Islet of Langerhans (tissue), 1 donor: ENCODE measurements at regions not wholly inside any gene's neighbourhood (a gene's known extent, or its start where the extent isn't known, plus 50 kb on each side); places are given as distances from the start of the nearest gene placed in this dataset.
A peak's percentile ranks its signal among the peaks of the same experiment; 100 is the strongest.

ENCODE experiments used
- FAIRE-seq: peaks from one replicate; lab custom pipeline; 2011; peaks lifted over from hg19 to GRCh38; lab: Jason Lieb, UNC

DNA sequence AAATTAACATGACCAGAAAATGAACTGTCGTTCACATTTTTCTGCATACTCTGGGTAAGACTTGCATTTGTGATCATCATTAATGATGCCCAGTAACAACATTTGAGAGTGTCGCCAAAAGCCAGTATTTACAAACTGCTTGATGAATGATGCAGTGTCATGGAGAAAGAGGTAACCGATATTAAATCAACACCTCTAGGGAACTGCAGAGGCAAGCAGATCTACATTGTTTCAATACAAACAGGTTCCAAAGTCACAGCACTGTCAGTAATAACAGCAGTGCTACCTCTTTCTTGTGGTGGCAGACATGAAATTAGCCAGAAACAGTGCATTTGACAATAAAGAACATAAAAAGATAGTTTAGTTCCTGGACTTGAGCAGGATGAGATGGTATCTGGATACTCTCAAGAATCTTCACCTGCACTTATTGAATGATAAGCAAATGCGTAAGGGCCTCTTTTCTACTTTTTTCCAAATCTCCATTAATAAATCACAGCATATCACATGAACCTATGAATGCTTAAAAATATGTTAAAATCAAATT, 456.6 kb downstream of the ARHGEF28 start:
- peak; percentile 99 for FAIRE-seq

DNA sequence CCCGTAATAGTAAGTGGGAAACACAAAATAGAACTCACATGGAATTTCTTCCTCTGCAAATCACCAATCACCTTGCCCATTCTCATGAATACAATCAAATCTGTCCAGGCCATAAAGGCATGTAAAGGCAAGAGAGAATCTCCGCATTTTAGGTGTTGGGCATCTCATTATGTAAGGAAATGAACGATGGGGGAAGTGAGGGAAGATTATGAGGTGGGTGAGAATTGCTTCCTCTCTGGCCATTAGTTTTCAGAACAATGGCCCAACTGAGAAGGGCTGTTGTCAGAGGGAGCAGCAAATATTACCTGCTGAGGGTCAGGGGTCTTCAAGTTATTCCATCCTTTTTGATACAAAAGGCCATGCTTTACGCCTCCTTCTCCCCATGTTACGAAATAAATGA, 455.1 kb downstream of the ARHGEF28 start:
- no peak for FAIRE-seq

DNA sequence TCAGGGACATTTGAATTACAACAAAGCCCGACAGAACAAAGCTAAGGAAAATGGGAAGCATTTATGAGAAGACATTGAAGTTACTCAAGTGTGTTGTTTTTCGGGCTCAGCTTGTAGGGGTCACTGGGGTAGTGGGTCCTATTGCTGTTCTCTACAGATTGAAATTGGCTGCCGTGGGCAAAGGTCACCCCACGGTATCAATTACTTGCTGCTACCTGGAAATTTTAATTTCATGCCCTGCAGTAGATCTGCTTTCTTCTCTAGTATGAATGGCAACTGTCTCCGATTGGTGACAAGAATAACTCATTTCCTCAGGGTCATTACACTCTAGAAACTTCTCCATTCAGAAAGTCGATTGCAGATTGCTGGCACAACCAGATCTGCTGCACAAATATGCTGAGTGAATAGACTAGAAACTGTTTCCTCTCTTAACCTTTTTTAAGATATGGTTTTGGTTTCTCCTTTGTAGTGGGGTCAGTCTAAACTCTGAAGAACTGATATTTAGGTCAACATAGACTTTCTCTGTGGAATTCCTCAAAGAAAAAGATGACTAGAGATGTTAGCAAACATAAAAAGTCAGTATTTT, 454.1 kb downstream of the ARHGEF28 start:
- FAIRE-seq, result no peak

DNA sequence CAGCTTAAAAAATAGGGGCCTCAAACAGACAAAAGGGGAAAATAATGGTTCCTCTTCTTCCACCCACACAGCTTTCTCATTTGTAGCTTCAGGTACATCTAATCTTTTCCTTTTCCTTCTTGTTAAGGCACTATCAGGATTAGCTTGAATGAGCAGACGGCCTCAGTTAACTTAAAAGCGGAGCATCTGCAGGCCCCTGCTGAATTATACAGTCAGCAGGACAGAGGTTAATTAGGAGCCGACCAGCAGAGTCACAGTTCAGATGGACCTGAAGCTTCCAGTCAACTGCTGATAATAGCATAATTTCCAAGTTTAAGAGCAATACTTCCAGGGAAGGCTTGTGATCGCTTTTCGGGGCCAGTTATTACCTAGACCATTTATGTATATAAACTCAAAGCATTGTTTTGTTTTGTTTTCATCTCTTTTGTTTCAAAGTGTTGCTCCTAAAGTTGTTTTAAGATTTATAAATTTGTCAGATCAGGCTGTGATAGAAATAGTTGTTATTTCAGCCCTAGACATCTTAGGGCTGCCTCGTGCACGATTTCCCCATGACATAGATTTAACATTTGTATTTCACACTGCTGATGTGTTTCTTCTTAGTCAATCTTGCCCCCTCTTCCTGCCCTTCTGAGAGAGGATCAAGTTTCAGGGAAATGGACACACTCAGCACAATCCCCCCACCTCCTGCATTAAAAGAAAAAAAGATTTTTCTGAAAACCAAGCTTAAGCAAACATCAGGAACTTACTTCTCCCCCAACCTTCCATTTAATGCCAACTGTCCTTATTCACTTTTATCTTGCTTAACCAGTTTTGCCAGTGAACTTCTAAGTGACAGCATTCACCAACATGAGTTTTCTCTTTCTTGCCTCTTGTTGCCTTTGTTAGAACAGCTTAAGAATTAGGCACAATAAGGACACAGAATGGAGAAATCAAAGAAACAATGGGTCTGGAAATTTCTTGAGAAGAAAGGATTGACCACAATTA, 449.8 kb downstream of the ARHGEF28 start:
- no peak for FAIRE-seq

DNA sequence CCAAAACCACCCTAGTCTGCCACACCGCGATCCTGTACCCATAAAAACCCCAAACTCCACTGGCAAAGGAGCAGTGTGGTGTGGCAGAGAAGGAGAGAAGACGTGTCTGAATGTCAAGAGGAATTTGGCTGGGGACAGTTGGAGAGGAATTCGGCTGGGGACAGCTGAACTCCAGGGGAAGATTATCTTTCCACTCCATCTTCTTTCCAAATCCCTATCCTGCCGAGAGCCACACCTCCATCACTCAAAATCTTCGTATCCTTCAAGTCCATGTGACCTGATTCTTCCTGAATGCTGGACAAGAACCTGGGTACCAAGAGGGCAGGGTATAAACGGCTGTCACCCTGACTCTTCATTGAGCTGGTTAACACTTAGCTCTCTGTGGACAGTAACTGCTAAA, 448.1 kb downstream of the ARHGEF28 start:
- no peak for FAIRE-seq

DNA sequence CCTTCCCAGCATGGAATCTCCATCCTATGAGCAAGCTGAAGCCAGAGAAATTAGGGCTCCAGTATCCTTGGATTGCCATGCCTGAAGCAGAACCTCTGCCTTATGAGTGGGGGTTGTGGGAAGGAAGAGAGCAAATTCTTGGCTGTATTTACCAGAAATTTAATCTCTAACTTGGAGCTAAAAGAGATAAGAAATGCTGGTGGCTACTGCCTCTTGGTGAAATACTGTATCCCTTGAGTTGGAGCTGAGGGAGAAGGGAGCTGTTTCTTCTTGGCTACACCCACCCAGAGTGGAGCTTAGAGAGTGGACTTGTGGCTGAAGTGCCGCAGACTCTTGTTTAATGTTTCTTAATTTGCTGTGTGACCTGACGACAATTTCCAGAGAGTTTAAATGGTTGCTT, 447.3 kb downstream of the ARHGEF28 start:
- no peak for FAIRE-seq

DNA sequence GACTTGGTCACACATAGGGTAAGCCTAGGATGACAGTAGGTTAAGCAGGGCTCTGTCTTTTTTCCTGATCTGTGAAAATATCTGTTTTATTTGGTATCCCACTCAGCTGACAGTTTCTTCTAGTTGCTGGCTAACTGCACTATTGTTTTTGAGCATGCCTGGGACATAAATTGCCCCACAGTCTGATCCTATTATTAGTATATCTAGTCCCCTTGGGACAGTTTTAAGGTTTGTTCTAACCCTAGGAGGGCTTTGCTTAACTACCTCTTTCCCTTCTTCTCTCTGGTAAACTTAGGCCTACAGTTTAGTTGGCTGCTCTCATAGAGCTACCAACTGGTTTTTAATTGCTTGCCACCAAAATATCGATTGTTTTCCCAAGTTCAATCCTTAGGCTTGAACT, 446.6 kb downstream of the ARHGEF28 start:
- FAIRE-seq, result no peak

DNA sequence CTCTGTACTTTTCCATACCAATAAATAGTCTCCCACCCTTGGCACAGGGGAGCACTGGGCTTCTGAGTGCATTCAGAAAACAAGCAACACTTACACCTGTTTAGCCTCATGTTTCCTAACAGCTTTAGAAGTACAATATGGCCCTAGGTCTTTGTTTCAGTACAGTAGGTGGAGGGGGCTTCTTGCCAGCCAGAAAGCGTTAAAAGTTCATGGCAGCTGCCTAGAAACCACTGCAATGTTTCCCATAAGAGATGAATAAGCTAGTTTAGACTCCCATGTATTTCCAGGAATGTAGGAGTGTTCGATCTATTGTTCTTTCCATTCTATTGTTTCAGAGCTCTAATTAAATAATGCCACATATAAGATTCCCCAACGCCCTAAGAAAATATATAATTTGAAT, 444.8 kb downstream of the ARHGEF28 start:
- no peak for FAIRE-seq

DNA sequence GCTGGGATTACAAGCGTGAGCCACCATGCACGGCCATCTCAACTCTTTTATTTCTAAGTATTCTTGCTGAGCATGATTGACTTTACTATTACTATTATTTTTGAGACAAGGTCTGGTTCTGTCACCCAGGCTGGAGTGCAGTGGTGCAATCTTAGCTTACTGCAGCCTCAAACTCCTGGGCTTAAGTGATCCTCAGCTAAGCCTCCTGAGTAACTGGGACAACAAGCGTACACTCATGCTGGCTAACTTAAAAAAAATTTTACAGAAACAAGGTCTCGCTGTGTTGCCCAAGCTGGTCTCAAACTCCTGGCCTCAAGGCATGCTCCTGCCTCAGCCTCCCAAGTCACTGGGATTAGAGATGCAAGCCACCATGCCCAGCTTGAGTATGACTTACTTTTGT, 443.7 kb downstream of the ARHGEF28 start:
- FAIRE-seq, result no peak

DNA sequence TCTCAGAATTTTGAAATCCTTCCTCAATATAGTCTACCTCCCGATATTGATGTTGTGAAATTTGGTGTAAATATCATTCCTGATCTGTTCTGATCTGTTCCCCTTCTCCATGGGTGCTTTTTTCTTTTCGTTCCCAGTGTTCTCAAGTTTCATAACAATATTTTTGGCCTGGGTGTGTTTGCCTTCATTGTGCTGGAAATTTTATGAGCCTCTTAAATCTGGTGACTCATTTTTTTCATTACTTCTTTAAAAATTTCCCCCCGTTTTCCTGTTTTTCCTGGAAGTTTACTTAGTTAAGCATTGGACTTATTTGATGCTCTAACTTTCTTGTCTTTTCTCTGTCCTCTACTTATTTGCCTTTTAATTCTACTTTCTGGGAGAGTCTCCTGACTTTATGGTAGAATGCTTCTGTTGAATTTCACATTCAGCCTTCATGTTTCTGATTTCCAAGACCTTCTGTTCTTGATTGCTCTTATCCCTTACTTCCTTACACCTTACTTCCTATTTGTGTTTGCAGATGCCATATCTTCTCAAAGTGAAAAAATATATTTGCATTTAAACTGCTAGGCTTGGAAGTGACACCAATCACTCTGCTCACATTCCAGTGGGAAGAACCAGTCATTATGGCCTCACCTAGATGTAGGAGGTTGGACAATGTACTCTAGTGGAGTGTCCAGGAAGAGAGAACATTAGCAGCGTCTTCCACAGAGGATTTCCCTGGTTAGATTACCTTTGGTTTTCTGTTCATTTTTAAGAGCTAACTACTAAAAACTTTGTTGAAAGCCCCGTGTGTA, 441.9 kb downstream of the ARHGEF28 start:
- no peak for FAIRE-seq

DNA sequence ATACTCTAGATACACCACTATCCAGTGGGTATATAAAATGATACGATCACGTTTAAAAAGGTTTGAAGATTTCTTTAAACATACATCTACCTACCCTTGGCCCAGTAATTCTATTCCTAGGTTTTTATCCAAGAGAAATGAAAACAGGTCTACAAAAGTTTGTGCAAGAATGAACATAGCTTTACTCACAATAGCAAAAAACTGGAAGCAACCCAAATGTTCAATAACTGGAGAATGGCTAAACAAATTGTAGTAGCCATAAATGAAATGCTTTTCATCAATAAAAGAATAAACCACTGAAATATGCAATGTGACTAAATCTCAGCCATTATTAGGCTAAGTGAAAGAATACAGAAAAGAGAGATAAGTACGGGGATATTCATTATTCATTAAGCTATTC, 438.9 kb downstream of the ARHGEF28 start:
- FAIRE-seq, result no peak

DNA sequence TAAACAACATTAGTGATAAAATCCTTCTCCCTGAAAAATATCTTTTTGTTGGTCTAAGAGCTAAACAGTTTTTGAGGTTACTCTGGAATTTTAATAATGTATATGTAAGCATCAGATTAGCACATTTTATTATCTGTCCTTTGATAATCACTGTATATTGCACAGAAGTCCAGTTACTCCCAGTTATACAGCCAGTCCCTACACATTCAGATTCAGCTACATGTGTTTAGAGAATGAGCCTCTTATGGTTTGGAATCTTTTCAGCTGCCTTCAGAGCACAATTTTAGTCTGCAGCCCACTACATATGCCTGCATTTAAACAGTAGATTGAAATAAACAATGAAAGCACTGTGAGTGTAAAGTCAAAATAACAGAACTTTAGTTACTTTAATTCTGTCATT, 438.2 kb downstream of the ARHGEF28 start:
- FAIRE-seq, result no peak

DNA sequence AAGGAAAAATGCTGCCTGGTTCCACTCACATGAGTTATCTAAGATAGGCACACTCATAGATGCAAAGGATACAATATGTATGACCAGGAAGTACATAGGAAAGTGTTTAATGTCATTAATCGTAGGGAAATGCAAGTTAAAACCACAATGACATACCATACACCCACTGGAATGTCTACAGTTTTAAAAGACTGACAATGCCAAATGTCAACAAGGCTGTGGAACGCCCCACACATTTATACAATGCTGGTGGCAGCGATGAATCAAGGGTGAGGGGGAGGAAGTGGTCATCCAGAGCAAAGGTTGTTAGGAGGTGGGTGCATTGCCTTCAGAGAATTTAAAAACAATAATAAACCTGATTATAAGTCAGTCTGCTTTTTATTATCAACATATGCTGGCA, 437.8 kb downstream of the ARHGEF28 start:
- FAIRE-seq, result no peak

DNA sequence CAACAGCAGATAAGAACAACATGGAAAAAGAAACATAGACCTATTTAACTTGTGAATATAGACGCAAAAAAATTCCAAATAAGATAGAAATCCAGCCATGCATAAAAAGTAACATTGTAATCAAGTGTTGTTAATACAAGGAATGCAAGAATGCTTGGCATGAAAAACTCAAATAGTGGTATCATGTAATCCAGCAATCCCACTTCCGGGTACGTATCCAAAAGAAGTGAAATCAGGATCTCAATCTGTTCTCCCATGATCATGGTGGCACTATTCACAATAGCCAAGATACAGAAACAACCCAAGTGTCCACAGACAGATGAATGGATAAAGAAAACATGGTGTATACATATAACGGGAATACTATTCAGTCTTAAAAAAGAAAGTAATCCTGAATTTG, 437.4 kb downstream of the ARHGEF28 start:
- FAIRE-seq, result no peak

DNA sequence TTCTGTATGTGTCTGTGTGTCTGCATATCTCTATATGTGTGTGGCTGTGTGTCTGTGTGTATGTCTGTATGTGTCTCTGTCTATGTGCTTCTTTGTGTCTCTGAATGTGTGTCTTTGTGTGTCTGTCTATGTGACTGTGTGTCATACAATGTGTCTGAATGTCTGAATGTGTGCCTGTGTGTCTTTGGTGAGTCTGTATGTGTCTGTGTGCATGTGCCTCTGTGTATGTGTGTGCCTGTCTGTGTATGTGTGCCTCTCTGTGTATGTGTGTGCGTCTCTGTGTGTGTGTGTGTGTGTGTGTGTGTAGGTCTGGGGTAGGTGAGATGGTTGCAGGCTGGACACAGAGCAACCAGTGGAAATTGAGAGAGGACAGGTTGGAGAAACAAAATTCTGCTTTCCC, 435.3 kb downstream of the ARHGEF28 start:
- no peak for FAIRE-seq

DNA sequence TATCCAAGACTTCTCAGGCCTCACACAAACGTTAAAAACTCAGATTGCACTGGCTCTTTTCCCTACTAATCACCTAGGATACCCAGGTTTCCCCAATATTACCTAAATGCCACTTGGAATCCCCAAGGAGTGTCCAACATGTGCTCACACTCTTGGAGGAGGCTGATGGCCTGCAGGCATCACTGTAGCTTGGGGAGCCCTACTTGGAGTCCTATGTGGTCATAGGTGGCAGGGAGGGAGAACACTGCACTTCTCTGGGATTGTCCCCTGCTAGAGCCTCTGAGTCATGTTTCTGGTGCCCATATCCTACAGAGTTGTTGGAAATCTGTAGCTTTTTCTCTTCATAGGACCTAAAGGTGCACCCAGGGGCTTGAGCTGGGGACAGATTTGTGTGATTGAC, 433.7 kb downstream of the ARHGEF28 start:
- FAIRE-seq, result no peak

DNA sequence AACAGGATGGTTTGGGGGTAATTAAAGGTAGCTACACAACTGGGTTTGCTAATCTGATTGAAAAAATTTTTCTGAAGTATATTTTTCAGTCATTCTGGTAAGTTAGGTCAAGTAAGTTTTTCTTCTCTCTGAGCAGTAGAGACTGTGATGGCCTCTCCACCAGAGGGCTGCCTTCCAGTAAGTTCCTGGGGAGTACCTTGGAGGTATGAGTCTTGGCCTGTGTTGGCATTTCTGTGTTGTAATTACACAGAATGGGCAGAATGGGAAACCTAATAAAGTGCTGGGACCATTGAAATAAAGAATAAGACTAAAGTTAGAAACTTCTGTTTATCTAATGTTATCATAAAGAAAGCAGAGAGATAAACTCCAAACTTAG, 430.8 kb downstream of the ARHGEF28 start:
- FAIRE-seq, result peak; percentile 13

DNA sequence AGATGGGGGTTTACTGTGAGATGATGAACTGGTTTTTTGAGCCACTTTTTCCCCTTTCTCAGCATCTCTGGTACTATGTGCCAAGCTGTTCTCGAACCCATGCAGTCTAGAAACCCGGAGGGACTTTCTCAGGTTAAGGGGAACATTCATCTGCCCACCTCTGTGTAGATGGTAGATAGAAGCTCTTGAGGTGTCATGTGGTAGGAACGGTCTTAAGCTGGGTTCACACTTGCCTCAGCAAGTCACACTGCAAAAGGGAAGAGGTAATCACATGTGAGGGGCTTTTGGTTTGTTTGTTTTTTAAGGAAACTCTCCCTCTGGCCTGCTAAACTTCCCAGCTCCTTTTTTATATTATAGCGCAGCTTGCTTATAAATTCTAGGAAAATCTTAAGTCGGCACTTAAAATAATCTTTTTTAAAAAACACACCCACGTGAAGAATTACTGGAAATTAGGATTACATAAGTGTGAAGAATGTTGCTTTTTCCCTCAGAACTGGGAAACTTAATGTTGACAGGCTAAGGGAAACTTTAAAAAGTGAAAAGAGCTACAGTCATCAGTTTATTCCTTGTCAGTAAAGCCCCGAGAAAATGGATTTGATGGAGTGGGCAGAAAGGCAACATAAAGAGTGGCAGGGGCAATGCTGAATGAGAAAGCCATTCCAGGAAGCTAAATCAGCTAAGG, 430.3 kb downstream of the ARHGEF28 start:
- FAIRE-seq, result no peak

DNA sequence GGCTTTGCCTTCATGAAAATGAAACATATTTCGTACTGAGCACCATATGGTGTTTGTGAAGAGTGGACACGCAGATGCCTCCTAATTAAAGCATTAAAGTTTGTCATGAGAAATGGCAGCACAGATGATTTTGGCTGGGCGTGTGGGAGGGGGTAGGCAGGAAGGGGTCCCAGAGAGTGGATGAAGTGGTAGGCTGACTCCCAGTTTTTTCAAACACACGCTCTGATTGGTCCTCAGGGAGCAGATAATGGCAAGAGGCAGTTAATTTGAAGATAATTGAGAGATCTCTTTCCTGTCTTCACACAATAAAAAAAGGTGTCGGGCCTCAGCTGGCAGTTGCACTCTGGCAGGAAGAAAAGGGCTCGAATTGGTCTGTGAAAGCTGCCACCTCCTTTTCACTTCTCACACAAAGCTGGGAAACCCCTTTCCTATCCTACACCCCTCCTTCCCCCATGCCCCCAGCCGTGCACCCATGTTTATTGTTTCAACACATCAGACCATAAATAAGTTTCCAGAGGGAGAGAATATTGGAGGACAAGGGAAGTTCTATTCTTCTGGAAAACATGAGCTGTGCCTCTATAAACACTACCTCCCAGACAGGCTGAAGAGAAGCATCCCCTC, 429.6 kb downstream of the ARHGEF28 start:
- FAIRE-seq, result no peak

DNA sequence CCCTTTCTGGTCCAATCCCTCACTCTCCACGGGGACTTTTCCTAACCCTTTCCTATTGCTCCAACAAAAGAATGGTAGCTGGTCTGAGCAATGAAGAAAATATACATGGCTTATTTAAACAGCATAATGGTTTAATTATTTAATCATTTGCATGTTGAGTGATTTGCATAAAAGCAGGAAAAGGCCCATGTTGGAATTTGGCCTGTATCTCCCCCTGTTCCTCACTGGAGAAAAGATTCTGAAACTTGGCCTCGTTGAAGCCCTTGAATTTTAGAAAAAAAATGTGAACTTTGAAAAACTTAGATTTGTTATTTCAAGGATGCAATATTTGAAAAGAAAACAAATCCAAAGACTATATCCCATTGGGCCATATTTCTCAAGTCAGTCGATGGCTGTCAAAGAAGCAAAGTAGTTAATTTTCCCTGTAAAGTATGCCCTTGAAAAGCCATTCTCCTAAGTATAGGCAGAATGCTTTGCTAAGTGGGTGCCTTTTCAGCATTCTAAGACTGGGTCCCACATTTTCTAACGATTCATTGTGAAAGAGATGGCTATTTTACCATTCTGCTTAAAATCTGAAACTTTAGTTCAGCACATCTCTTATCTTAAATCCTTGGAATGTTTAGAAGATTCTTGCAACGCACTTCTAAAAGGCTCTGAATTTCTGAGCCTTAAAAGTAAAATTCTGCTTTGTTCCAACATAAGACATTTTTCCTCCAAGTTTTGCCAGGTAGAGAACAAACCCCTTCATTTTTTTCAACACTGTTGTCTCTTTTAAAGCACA, 428.8 kb downstream of the ARHGEF28 start:
- no peak for FAIRE-seq

DNA sequence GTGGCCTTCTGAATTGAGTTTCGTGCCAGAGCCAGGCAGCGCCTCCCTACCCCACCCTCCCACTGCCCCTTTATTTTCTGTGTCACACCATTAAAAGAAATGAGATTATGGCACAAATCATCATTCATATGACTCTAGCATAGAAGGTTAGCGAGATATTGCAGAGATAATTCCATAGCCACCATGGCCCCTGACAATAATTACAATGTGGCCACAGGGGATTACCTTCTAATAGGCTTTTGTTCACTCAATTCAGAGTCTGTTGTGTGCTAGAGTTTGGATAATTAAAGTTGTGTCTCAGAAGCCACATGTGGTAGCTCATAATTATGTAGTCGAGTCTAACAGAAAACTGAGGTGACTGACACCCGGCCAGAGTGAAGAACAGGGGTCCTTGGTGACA, 428.1 kb downstream of the ARHGEF28 start:
- FAIRE-seq, result no peak
